ENCODE measurements at regions not wholly inside any gene's neighbourhood (a gene's known extent, or its start where the extent isn't known, plus 50 kb on each side); places are given as distances from the start of the nearest gene placed in this dataset.
"Not testable (repeated sequence)": the region's sequence is repeated elsewhere in the genome, so short reads cannot be mapped to it uniquely, and the experiment has no call there.

GRCh38 chr15:84143753-84144314 lies 91.7 kb upstream of the GOLGA6L4 start:
- H2AFZ ChIP-seq (ENCODE audit: low read length) = no peak overlapping the region
- H3K4me1 ChIP-seq (ENCODE audit: insufficient read depth, low read length, severe bottlenecking) = no peaks in the 10 kb centered on the region
- no peak overlapping the region for H3K4me3 ChIP-seq (ENCODE audit: low read depth, low read length, poor library complexity, severe bottlenecking)
- H3K4me2 ChIP-seq (ENCODE audit: low read length) = no peak overlapping the region
- H3K9me3 ChIP-seq (ENCODE audit: low read length) = no peaks in the 10 kb centered on the region
- no peak overlapping the region for H3K9ac ChIP-seq (ENCODE audit: low read length)
- no peaks in the 10 kb centered on the region for H3K27me3 ChIP-seq (ENCODE audit: insufficient read depth, low read length)
- H3K9me2 ChIP-seq (ENCODE audit: low read depth, low read length) = no peaks in the 10 kb centered on the region
- H3K36me3 ChIP-seq (ENCODE audit: insufficient read depth, low read length) = no peaks in the 10 kb centered on the region
- no peak overlapping the region for H3K27ac ChIP-seq (ENCODE audit: low read depth, low read length, poor library complexity, severe bottlenecking)
- no peaks in the 10 kb centered on the region for H4K20me1 ChIP-seq (ENCODE audit: insufficient read depth, low read length)
- H3F3A ChIP-seq (ENCODE audit: insufficient read depth, low read length) = no peaks in the 10 kb centered on the region
- no peaks in the 10 kb centered on the region for H3K79me2 ChIP-seq (ENCODE audit: insufficient read depth, low read length)
- TF ChIP-seq, protein P1, sequence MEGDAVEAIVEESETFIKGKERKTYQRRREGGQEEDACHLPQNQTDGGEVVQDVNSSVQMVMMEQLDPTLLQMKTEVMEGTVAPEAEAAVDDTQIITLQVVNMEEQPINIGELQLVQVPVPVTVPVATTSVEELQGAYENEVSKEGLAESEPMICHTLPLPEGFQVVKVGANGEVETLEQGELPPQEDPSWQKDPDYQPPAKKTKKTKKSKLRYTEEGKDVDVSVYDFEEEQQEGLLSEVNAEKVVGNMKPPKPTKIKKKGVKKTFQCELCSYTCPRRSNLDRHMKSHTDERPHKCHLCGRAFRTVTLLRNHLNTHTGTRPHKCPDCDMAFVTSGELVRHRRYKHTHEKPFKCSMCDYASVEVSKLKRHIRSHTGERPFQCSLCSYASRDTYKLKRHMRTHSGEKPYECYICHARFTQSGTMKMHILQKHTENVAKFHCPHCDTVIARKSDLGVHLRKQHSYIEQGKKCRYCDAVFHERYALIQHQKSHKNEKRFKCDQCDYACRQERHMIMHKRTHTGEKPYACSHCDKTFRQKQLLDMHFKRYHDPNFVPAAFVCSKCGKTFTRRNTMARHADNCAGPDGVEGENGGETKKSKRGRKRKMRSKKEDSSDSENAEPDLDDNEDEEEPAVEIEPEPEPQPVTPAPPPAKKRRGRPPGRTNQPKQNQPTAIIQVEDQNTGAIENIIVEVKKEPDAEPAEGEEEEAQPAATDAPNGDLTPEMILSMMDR (IDR thresholded peaks at IDR 0.05; ENCODE audit: low read length) = no peak
- no peak for TF ChIP-seq EZH2 (IDR thresholded peaks at IDR 0.05; ENCODE audit: borderline replicate concordance, low read length)

- not testable (repeated sequence) for H3K9me3 ChIP-seq (ENCODE audit: low read length); H3K4me2 ChIP-seq (ENCODE audit: low read length); H3K27ac ChIP-seq (ENCODE audit: low read depth, low read length, poor library complexity, severe bottlenecking); H2AFZ ChIP-seq (ENCODE audit: low read length); H3K9ac ChIP-seq (ENCODE audit: low read length); H3K27me3 ChIP-seq (ENCODE audit: insufficient read depth, low read length); H3K9me2 ChIP-seq (ENCODE audit: low read depth, low read length); H3K4me1 ChIP-seq (ENCODE audit: insufficient read depth, low read length, severe bottlenecking); H3K36me3 ChIP-seq (ENCODE audit: insufficient read depth, low read length); H3K4me3 ChIP-seq (ENCODE audit: low read depth, low read length, poor library complexity, severe bottlenecking); H3K79me2 ChIP-seq (ENCODE audit: insufficient read depth, low read length); H4K20me1 ChIP-seq (ENCODE audit: insufficient read depth, low read length); H3F3A ChIP-seq (ENCODE audit: insufficient read depth, low read length)
Measured at GRCh38 chr15:84144946-84145345, 90.6 kb upstream of the GOLGA6L4 start.

GRCh38 chr15:84146299-84146698 lies 89.3 kb upstream of the GOLGA6L4 start:
- not testable (repeated sequence) for H3K9me2 ChIP-seq (ENCODE audit: low read depth, low read length); H3K9ac ChIP-seq (ENCODE audit: low read length); H3K4me1 ChIP-seq (ENCODE audit: insufficient read depth, low read length, severe bottlenecking); H3F3A ChIP-seq (ENCODE audit: insufficient read depth, low read length); H3K4me2 ChIP-seq (ENCODE audit: low read length); H3K36me3 ChIP-seq (ENCODE audit: insufficient read depth, low read length); H3K27me3 ChIP-seq (ENCODE audit: insufficient read depth, low read length); H3K27ac ChIP-seq (ENCODE audit: low read depth, low read length, poor library complexity, severe bottlenecking); H3K4me3 ChIP-seq (ENCODE audit: low read depth, low read length, poor library complexity, severe bottlenecking); H3K79me2 ChIP-seq (ENCODE audit: insufficient read depth, low read length); H2AFZ ChIP-seq (ENCODE audit: low read length); H4K20me1 ChIP-seq (ENCODE audit: insufficient read depth, low read length); H3K9me3 ChIP-seq (ENCODE audit: low read length)

DNA sequence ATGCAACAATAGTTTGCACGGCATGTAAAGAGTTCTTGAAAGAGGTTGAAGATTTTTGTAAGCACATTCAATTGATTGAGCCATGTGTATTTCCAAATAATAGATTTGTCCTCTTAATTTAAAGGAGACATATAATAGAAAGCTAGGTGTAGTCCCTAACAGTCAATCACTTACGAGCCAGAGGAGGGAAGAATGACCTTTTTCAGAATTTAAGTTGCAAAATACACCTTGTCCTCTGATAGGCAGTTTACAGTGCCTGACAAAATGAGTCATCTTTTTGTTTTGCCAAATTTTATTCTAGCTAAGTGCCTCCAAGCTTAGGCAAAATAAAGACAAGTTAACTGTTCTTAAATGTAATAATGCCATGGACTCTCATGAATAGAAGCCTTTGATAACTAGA lies 88.3 kb upstream of the GOLGA6L4 start:
- not testable (repeated sequence) for H3K27ac ChIP-seq (ENCODE audit: low read depth, low read length, poor library complexity, severe bottlenecking); H3K27me3 ChIP-seq (ENCODE audit: insufficient read depth, low read length); H3K9me3 ChIP-seq (ENCODE audit: low read length); H3K9me2 ChIP-seq (ENCODE audit: low read depth, low read length); H3K4me1 ChIP-seq (ENCODE audit: insufficient read depth, low read length, severe bottlenecking); H3K9ac ChIP-seq (ENCODE audit: low read length); H2AFZ ChIP-seq (ENCODE audit: low read length); H3K4me2 ChIP-seq (ENCODE audit: low read length); H3K36me3 ChIP-seq (ENCODE audit: insufficient read depth, low read length); H4K20me1 ChIP-seq (ENCODE audit: insufficient read depth, low read length); H3F3A ChIP-seq (ENCODE audit: insufficient read depth, low read length); H3K4me3 ChIP-seq (ENCODE audit: low read depth, low read length, poor library complexity, severe bottlenecking); H3K79me2 ChIP-seq (ENCODE audit: insufficient read depth, low read length)

Data from OCI-LY1 (cell line).